Epithelial cell of proximal tubule (primary cell): ENCODE measurements at regions not wholly inside any gene's neighbourhood (a gene's known extent, or its start where the extent isn't known, plus 50 kb on each side); places are given as distances from the start of the nearest gene placed in this dataset.
"Not testable (repeated sequence)": the region's sequence is repeated elsewhere in the genome, so short reads cannot be mapped to it uniquely, and the experiment has no call there.

Source experiments
- DNase-seq: peaks from one replicate; pipeline ENCODE4 v3.0.0-alpha.2; 2011; ENCODE audit warnings: low read depth
- H3K4me3 ChIP-seq: 2 replicates; pipeline ENCODE4 v1.5.1; 2011; ENCODE audit warnings: low read depth, mild to moderate bottlenecking, low read length
- CTCF ChIP-seq: conservative IDR thresholded peaks from 2 replicates; pipeline ENCODE4 v1.5.1; 2012; ENCODE audit warnings: low read depth, mild to moderate bottlenecking, low read length

- H3K4me3 ChIP-seq = no peak overlapping the region
- TF ChIP-seq CTCF = no peak
- DNase-seq = no peak
Observed at GRCh38 chr1:181981821-181982220, 79.7 kb downstream of the ZNF648 start.

- no peak overlapping the region for H3K4me3 ChIP-seq
- no peak for DNase-seq
- TF ChIP-seq CTCF = no peak
Observed at GRCh38 chr1:181972256-181972655, 89.3 kb downstream of the ZNF648 start.

- no peak overlapping the region for H3K4me3 ChIP-seq
- no peak for TF ChIP-seq CTCF
- no peak for DNase-seq
Observed at GRCh38 chr1:181971424-181971823, 90.1 kb downstream of the ZNF648 start.

GRCh38 chr1:181969902-181970301 is 91.6 kb downstream of the ZNF648 start:
- no peak for TF ChIP-seq CTCF
- no peak overlapping the region for H3K4me3 ChIP-seq
- no peak for DNase-seq

- not testable (repeated sequence) for DNase-seq, H3K4me3 ChIP-seq
Observed at GRCh38 chr1:181954696-181955095, 106.8 kb downstream of the ZNF648 start.

GRCh38 chr1:181954178-181954577 is 107.3 kb downstream of the ZNF648 start:
- DNase-seq, H3K4me3 ChIP-seq: not testable (repeated sequence)

GRCh38 chr1:181953596-181953995 is 107.9 kb downstream of the ZNF648 start:
- DNase-seq = no peak
- TF ChIP-seq CTCF = no peak
- no peak overlapping the region for H3K4me3 ChIP-seq

GRCh38 chr1:181951213-181951612 is 110.3 kb downstream of the ZNF648 start:
- DNase-seq = no peak
- H3K4me3 ChIP-seq = no peak overlapping the region
- TF ChIP-seq CTCF = no peak
